Body of pancreas (tissue), 4 donors: ENCODE measurements at regions not wholly inside any gene's neighbourhood (a gene's known extent, or its start where the extent isn't known, plus 50 kb on each side); places are given as distances from the start of the nearest gene placed in this dataset.

ENCODE experiments used
- ATAC-seq: fragments of 150-250 bp; one replicate; pipeline ENCODE4 v1.9.1; 2016
- DNase-seq, 4 donors: peaks; one replicate each; pipeline ENCODE4 v3.0.0-alpha.2; 2019
- H3K27ac ChIP-seq, 4 donors: fragments of 200-600 bp; sonication (generic); 1 replicate in 3 of 4; 2 replicates in 1 of 4; pipeline versions ENCODE4 v1.5.1 to v1.6.1; 2016 to 2019; ENCODE audit warnings: mild to moderate bottlenecking in 1 of 4, mixed read lengths in 1 of 4, moderate library complexity in 1 of 4
- H3K27me3 ChIP-seq, 2 donors: fragments of 200-600 bp; sonication (generic); one replicate each; pipeline ENCODE4 v1.6.0; 2016; ENCODE audit warnings: mild to moderate bottlenecking in 1 of 2
- H3K36me3 ChIP-seq, 2 donors: fragments of 200-600 bp; sonication (generic); replicated peaks in 1 of 2; 2 replicates each; pipeline ENCODE4 v1.5.1; 2016; ENCODE audit warnings: low read depth in 2 of 2; ENCODE audit not compliant: insufficient read depth in 1 of 2
- H3K4me1 ChIP-seq: fragments of 200-600 bp; sonication (generic); one replicate; pipeline ENCODE4 v1.6.0; 2016
- H3K4me3 ChIP-seq, 2 donors: fragments of 200-600 bp; sonication (generic); 1 replicate in 1 of 2; 2 replicates in 1 of 2; pipeline ENCODE4 v1.5.1; 2016 to 2019
- H3K9me3 ChIP-seq, 3 donors: fragments of 200-600 bp; sonication (generic); 1 replicate in 2 of 3; 2 replicates in 1 of 3; pipeline ENCODE4 v1.5.1; 2016
- POLR2A ChIP-seq, 3 donors: fragments of 450-650 bp; IDR thresholded peaks; one replicate each; pipeline ENCODE4 v1.6.1; 2016; ENCODE audit warnings: antibody characterized with exemption in 3 of 3, mild to moderate bottlenecking in 2 of 3
- WGBS, 2 donors: methylation state at CpG; one replicate each; pipeline ENCODE4 v1.1.5; 2017; 5-methylcytosine and 5-hydroxymethylcytosine counted together
- intact Hi-C: fragments of 100-400 bp; cut with DNase I; formaldehyde crosslinking; loops from one replicate; pipeline ENCODE4 v1.15.1; 2023
- TF ChIP-seq, protein P1 (sequence below), 7 experiments: fragments of 450-650 bp in 4 of 7; fragments of 200-600 bp in 3 of 7; sonication (generic) in 3 of 7; IDR thresholded peaks; one replicate each; pipeline ENCODE4 v1.5.1; 2016 to 2019; ENCODE audit warnings: antibody characterized with exemption in 7 of 7

DNA sequence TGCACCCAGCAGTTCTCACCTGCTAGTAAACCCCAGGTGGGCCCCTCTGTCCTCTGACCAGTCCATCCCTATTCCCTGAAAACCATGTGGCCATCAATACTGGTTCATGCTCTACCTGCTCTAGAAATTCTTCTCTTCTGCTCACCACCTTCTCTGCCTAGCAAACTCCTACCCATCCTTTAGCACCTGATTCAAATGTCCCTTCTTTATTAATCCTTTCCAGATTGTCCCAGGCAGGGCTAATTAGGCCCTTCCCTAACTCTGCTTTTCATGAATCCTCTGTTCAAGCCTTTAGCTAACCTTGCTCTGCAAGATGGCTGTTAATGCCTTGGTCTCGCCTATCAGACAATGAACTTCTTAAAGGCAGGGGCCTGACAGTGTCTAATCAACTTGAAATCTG lies 62.1 kb upstream of the TRABD2B start:
- intact Hi-C loops = no loop called here
- no peak for TF ChIP-seq POLR2A (IDR thresholded peaks at IDR 0.05)
- TF ChIP-seq, protein P1, sequence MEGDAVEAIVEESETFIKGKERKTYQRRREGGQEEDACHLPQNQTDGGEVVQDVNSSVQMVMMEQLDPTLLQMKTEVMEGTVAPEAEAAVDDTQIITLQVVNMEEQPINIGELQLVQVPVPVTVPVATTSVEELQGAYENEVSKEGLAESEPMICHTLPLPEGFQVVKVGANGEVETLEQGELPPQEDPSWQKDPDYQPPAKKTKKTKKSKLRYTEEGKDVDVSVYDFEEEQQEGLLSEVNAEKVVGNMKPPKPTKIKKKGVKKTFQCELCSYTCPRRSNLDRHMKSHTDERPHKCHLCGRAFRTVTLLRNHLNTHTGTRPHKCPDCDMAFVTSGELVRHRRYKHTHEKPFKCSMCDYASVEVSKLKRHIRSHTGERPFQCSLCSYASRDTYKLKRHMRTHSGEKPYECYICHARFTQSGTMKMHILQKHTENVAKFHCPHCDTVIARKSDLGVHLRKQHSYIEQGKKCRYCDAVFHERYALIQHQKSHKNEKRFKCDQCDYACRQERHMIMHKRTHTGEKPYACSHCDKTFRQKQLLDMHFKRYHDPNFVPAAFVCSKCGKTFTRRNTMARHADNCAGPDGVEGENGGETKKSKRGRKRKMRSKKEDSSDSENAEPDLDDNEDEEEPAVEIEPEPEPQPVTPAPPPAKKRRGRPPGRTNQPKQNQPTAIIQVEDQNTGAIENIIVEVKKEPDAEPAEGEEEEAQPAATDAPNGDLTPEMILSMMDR (IDR thresholded peaks at IDR 0.05) = no peak
- H3K4me1 ChIP-seq = peaks cover 28% of the 10 kb centered on the region
- no peak overlapping the region for H3K4me3 ChIP-seq
- H3K27me3 ChIP-seq = no peaks in the 10 kb centered on the region
- no peak overlapping the region for H3K27ac ChIP-seq
- no peaks in the 10 kb centered on the region for H3K36me3 ChIP-seq
- no peak for DNase-seq
- ATAC-seq = no peak
- WGBS, 2 donors = 88 to 90% methylated on average over 1 of the region's 1 CpG
- no peaks in the 10 kb centered on the region for H3K9me3 ChIP-seq

DNA sequence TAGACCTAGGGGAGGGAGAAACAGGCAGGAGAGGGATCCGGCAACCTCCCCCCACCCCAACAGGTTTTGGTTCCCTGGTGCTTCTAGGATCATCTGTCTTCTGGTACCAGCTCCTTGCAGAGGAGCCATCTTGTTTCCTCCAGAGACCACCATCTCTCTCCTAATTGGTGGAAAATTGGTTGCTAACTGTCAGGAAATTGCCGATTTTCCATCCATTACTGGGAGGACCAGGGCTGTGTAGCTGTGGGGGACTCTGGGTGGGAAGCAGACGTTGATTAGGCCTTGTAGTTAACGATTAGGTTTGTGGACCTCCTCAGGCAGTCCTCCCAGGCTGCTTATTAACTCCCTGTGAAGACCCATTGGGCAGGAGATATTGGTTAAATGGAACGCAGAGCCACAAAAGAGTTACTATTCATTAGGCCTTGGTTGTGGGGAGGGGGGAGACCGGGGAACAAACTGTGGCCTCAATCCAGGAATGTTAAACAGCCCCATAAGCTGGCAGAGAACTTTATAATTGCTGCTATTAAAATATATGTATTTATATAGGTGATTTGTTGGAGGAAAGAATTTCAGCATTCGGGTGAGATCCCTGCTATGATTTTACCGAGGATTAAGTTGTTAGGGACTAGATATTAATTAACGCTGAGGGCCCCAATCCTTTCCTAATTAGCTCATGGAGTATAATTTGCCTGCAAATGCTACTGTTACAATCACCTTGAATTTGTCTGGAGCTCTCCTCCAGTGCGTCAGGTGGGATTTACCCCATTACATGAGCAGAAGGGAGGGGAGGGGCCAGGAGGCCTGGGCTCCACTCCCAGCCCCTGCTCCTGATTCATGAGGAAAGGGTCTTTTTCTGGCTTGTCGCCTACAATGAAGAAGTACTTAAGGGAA lies 61.2 kb upstream of the TRABD2B start:
- peaks cover 38% of the 10 kb centered on the region for H3K4me1 ChIP-seq
- no peak overlapping the region for H3K4me3 ChIP-seq
- no peak for ATAC-seq
- no peaks in the 10 kb centered on the region for H3K36me3 ChIP-seq
- TF ChIP-seq, protein P1 (IDR thresholded peaks at IDR 0.05) = no peak
- no peak for TF ChIP-seq POLR2A (IDR thresholded peaks at IDR 0.05)
- DNase-seq = no peak
- H3K9me3 ChIP-seq = no peaks in the 10 kb centered on the region
- 51 to 61% methylated on average over 10 to 11 of the region's 11 CpGs for WGBS, 2 donors
- intact Hi-C loops = no loop called here
- H3K27me3 ChIP-seq = no peaks in the 10 kb centered on the region
- H3K27ac ChIP-seq = no peak overlapping the region

DNA sequence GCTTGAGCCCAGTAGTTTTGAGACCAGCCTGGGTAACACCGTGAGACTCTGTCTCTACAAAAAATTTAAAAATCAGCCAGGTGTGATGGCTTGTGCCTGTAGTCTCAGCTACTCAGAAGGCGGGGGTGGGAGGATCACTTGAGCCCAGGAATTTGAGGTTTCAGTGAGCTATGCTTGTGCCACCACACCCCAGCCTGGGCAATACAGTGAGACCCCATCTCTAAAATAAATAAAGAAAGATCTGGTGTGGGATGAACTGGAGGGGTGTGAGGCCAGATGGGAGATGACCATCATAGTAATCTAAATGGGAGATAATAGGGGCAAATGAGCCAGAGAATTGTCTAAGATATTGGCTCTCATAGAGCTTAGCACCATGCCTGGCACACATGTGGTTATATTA lies 60.1 kb upstream of the TRABD2B start:
- 71 to 96% methylated on average over 2 of the region's 2 CpGs for WGBS, 2 donors
- TF ChIP-seq, protein P1 (IDR thresholded peaks at IDR 0.05) = no peak
- no peak for TF ChIP-seq POLR2A (IDR thresholded peaks at IDR 0.05)
- Histone ChIP-seq H3K36me3 (no peaks in the 10 kb centered on the region), H3K4me3 (no peak overlapping the region), H3K4me1 (peaks cover 48% of the 10 kb centered on the region), H3K9me3 (no peaks in the 10 kb centered on the region), H3K27me3 (no peaks in the 10 kb centered on the region), H3K27ac (no peak overlapping the region)
- intact Hi-C loops = no loop called here
- ATAC-seq (no peak), DNase-seq (no peak)

DNA sequence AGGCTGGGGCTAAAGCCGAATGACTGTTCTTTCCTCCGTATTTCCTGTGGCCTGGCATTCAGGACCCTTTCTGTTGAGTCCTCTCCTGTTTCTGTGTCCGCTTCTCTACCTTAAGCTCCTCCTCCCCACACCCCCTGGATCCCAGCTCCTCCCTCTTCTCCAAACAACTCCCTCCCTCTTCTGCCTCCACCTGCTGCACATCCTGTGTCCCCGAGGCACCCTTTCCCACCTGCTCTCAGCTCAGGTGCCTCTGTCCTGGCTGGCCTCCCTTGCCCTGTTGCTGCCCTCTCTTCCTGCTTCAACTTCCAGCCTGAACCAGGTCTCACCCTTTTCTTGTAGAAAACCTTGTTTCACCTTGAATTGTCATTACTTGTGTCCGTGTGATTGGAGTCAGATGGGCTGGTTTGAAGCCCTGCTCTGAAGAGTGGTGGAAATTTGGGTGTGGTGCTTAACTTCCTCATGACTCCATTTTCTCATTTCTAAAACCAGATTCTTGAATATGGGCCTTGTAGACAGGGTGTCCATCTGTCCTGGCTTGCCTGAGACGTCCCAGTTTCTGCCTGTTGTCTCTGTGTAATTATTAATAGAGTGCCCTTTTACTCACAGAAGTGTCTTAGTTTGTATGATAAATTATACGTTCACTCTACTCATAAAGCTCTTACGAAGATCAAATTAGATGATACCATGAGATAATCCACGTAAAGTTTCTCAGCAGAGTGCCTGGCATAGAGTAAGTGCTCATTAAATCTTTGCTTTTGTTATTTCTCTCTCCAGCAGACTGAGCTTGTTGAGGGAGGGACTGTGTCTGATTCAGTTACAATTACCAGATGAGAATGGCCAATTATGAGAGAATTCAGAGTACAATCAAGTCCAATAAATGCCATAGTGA lies 58.9 kb upstream of the TRABD2B start:
- TF ChIP-seq POLR2A (IDR thresholded peaks at IDR 0.05) = no peak
- TF ChIP-seq, protein P1 (IDR thresholded peaks at IDR 0.05) = no peak
- Histone ChIP-seq H3K36me3 (no peaks in the 10 kb centered on the region), H3K27ac (no peak overlapping the region), H3K4me3 (no peak overlapping the region), H3K4me1 (peaks cover 40% of the 10 kb centered on the region), H3K9me3 (no peaks in the 10 kb centered on the region), H3K27me3 (no peaks in the 10 kb centered on the region)
- WGBS, 2 donors = 32 to 36% methylated on average over 9 of the region's 9 CpGs
- intact Hi-C loops = no loop called here
- DNase-seq = peak in 2 of 4 donors; percentile 21 to 52
- no peak for ATAC-seq
